Activated naive CD4-positive, alpha-beta T cell (primary cell): ENCODE measurements at regions not wholly inside any gene's neighbourhood (a gene's known extent, or its start where the extent isn't known, plus 50 kb on each side); places are given as distances from the start of the nearest gene placed in this dataset.

Experiments
- DNase-seq, 4 experiments: peaks; one replicate each; lab custom pipeline; 2025; lab: John Stamatoyannopoulos, UW

DNA sequence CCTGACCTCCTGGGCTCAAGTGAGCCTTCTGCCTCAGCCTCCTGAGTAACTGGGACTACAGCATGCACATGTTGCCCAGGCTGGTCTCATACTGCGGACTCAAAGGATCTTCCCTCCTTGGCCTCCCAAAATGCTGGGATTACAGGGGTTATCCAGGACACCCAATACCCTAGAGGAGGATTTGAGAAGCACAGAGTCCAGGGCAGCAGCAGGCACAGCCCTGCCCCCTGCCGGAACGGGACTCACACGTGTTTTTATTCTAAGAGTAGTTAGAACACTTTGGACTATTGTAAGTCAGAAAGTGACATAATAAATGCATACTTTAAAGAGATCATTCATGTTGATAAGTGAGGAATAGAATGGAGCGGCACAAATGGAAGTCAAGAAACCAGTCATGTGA, 80.2 kb downstream of the C6orf118 start:
- DNase-seq: no peak

DNA sequence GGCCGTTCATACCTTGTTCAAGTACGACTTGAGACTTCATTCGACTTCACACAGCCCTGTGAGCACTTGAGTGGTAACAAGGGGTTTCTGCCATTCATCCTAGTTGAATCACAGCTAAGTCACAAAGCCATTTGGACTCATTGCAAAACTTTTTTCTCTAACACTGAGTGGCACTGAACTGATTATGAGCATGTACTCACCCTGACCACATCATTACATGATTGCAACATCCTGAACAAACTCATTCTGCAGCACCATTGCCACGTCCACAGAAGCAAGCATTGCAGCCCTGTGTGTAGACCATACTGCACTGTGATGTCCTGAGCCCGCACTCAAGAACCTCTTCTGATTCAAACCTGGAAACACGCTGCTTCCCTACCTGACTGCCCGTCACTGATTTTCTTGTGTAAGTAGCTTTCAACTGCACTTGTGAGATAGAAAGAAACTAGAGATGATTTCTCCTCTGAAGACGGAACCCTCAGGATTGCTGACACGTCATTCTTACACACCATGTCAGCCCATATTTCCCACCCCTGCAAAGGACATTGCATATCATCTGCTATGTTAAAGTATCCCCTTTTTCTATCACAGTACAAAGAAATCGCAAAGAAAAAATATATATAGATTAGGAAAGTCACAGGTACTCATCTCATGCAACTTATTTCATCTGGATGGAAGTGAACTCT, 81.6 kb downstream of the C6orf118 start:
- no peak for DNase-seq

DNA sequence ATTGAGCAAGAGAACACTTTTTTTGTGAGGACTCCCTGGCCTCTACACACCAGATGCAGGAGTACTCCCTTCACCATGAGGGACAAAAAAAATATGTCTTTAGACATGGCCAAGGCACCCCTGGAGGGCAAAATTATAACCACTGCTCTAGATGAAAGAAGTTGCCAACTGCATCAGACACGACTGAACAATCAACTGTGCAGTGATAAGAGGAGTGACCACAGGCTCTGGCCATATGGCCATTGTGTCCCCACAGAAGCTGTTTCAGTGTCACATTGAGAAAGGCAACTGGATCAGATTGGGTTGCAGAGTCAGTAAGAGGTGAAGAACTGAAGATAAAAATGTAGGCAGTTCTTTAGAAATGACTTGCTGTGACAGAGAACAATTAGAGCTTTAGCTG, 85.7 kb downstream of the C6orf118 start:
- no peak for DNase-seq

DNA sequence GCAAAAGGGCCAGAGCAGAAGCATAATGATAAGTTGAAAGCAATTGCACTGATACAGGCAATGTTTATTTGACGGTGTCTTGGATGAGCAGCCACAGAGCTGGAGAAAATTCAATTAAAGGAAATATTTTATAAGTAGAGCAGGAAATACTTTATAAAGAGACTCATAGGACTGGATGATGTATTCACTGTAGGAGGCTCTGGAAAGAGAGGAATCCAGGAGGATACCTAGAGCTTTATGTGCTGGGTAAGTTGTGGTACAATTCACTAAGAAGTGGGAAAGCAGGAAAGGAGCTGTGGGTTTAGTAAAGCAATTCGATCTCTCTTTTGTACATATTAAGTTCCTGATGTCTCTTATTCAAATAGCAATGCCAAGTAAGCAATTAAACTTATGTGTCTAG, 86.3 kb downstream of the C6orf118 start:
- DNase-seq: no peak

DNA sequence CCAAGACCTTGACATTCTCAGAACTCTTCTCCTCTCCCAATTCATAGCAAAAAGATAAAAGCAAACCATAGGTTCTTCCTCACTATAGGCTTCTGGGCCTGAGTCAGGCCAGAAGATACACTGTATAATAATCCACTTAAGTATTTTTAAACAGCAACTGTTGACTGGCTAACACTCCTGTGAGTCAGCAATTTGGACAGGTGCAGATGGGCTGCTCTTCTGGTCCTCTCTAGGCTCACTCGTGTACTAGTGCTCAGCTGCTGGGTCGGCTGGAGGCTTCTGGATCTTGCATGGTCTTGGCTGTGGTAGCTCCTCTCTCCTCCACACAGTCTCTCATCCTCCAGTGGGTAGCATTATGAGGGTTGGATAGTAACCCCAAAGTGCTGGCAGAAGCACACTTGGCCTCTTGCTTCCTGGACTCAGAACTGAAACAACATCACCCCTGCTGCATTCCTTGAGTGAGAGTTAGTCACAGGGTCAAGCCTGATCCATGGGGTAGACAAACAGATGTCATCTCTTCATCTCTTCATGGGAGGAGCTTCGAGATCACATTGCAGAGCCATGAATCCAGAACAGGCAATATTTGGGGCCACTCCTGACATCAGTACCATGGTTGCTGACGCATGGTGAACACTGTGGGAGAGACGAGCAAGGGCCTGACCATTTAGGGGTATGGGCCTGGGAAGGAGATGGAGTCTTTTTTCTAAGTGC, 86.9 kb downstream of the C6orf118 start:
- DNase-seq: no peak

DNA sequence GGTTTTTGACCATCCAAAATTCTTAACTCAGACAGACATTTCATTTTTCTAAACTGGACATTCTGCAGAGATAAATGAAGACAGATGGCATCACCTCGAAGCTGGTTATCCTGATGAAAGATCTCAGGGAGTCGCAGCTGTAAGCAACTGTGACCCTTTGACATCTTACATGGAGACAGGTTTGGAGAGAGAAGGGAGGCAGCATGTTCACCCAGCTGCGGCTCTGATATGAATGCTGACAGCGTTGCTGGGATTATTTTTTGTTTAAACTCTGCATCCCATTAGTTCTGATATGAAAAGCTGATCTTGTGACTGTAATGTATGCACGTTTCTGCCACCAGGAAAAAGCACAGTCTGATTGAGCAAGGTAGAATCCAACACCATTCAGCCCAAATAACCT, 89.4 kb downstream of the C6orf118 start:
- no peak for DNase-seq

DNA sequence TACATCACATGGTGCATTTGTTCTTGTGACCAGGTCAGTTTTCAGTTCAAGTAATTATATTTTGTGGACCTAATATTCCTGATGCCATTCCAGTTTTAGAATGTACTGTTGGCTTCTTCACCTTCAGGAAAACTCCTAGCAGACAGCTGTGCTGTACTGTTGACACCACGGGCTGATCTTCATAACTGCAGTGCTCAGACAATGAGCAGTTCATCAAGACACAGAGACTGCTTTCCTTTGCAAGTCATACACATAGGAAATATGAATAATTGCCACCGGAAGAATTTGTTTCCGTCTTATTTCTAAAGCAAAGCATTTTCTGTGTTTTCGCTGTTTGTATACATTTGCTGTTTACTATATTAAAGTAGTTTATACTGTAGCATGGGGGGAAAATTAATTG, 89.8 kb downstream of the C6orf118 start:
- no peak for DNase-seq

DNA sequence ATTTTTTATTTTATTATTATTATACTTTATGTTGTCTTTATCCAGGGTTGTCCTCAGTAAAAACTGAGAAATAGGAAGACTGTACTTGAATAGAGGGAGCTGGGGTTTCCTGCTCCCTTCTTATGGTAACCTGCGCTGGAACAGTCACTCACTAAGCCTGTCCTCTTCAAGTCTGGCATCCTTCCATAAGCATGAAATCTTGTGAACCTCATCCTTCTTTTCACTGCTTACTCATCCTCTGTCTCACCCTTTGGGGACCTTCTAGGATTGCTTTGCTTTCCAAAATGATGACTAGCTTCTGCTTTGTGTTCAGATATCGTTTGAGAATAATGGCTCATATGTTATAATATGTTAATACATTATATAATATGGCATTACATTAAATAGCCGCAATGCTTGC, 90.6 kb downstream of the C6orf118 start:
- DNase-seq: no peak

DNA sequence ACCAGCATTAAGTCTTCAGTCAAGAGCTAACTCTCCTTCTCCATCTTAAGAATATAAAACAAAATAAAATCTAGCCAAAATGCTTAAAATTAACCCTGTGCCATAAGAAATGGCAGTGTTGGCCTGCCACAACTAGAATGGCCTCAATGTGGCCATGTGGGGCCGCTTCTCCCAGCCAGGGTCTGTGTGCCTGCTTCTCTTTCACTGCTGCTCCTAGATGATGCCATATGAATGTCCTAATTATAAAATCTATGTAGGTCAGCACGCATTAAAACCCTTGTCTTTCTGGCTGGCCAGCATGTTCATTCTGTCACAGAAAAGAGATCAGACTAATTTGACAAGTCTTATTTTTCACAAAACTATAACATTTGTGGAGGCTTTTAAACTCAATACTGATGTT, 102.6 kb downstream of the C6orf118 start:
- DNase-seq: no peak

DNA sequence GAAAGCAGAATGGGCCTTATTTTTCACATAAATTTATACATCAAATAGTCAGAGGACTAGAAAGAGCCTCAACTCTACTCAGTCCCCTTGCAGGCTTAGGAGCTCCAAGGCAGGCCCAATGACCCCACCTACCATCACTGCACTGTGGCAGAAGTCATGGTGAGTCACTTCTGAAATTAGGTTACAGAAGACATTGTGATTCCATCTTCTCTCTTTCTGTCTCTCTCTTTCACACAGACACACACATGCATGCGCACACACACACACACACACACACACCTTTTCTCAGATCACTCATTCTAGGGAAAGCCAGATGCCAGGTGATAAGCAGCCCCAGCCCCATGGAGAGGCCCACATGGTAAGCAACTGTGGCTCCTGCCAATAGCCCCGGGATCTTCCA, 103.8 kb downstream of the C6orf118 start:
- no peak for DNase-seq

DNA sequence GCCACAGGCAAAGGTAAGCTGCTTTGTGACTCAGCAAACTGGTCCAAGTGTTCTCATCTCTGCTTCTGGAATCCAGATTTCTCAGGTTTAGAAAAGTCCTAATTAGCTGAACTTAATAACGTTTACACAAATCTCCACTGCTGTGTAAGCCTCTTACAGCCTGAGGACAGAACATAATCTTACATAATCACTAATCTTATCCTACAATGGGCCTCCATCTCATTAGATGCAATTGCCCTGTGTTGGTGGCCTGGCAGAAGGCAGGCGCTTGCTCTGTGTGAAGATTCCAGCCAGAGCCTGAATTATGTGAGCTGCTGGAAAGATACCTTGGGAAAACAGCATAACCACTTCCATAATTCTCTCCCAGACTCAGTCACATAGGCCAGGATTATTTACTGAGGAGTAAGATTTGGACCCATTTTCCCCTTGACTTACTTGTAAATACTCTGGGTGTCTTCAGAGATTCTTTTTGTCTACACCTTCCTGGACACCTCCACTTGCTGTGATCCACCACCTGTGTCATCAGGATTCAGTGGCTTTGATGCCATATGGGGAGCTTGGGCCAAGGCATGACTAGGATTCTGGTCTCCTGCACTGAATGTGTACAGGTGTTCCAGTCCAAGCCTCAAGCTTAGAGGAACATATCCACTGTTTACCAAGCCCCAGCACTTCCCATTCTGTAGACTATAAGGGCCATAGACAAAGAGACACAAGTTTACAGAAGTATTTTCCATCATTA, 104.4 kb downstream of the C6orf118 start:
- no peak for DNase-seq

DNA sequence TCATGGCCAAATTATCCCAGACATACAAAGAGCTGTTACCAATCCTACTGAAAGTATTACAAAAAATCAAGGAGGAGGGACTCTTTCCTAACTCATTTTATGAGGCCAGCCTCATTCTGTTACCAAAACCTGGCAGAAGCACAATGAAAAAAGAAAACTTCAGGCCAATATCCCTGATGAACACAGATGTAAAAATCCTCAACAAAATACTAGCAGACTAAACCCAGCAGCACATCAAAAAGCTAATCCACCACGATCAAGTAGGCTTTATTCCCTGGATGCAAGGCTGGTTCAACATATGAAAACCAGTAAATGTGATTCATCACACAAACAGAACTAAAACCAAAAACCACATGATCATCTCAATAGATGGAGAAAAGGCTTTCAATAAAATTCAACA, 109.2 kb downstream of the C6orf118 start:
- no peak for DNase-seq

DNA sequence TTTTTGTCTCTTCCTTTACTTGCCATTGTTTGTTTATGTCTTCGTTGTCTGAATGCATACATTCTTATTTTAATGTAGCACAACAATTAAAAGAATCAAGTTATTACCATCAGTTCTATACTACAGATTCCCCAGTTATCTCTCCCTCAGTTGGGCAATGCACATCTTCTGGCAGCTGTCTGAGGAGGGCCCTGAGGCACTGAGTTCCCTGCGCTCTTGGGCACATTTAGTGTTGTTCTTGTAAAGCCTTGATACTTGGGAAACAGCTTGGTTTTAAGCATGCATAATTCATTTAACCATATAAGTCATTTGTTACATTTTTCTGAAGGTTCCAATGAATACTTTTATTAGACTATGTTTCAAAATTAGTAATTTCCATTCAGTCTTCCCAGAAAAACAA, 117.9 kb downstream of the C6orf118 start:
- DNase-seq: no peak

DNA sequence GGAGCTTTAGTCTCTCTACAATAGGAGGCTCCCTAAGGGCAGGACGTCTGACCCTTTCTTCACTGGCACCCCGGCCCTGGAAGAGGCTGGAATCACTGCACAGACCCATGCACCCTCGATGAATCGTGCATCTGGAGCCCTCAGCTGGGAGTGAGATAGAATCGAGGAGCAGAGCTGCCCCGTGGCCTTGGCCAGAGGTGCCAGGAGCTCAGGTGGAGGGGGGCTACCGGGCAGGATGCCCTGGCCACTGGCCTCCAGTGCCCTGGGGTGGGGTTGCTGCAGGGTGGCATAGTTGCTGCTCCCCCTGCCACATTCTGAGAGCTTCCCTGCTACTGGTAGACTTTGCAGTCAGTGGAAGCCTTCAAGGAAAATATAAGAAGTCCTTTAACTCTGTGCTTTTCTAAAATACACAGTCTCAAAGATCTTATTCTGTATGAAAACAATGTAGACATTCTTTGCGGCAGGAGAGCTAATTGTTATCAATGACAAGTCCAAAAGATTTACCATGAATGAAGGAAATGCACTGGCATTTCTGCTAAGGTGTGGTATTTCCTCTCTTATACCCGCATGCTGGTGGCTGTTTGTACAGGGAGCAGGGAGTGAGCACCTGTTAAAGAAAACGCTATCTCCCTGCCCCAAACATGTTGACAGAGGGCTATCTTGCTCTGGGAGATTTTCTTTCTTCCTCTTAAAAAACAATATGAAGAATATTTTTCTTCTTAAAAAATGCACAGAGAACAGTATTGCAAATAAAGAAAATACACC, 122.8 kb downstream of the C6orf118 start:
- no peak for DNase-seq

DNA sequence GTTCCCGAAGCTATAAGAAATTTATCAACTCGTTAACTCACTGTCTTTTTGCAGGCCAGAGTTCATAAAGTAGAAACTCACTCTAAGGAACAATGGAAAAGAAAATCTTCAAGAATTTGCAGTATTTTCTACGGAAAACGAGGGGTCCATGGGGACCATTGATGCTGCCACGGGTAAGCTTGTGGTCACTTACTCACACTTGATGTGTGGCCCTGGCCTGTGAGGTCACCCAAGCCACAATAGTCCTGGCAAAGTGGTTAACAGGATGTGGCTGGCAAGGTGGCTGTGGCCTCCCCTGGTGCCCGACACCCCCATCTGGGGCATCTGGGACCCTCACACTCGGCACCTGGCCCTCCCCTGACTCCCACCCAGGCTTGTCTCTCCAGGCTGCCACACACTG, 123.4 kb downstream of the C6orf118 start:
- no peak for DNase-seq

DNA sequence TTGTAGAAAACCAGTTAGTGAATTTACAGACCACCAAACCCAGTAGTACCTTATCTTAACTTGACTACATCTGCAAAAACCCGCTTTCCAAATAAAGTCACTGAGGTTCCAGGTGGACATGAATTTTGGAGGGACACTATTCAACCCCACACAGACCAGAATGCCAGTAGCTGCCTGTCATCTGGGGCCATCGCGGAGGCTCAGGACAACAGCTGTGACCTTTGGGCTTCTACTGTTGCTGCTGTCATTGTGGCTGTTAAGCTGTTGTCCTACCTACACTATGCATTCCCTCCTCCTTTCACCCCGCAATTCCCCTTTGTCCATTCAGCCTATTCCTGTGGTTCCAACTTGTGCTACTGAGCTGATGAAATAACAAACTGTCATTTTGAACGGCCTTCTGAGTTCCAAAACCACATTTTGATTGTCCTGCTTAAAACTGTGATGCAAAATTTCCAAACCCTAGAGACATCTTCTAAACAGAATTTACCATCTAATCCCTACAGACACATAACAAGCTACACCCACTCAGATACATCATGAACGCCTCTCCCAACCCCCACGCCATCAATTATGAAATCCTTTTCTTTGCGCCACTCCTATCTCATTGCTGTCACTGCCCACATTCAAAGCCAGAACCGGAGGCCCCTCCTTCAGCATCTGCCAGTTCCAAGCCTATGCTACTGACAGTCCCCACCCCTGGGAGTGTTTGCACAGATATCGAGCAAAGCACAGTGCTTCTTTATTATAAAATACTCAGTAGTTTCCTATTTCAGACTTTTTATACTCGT, 125.0 kb downstream of the C6orf118 start:
- no peak for DNase-seq

DNA sequence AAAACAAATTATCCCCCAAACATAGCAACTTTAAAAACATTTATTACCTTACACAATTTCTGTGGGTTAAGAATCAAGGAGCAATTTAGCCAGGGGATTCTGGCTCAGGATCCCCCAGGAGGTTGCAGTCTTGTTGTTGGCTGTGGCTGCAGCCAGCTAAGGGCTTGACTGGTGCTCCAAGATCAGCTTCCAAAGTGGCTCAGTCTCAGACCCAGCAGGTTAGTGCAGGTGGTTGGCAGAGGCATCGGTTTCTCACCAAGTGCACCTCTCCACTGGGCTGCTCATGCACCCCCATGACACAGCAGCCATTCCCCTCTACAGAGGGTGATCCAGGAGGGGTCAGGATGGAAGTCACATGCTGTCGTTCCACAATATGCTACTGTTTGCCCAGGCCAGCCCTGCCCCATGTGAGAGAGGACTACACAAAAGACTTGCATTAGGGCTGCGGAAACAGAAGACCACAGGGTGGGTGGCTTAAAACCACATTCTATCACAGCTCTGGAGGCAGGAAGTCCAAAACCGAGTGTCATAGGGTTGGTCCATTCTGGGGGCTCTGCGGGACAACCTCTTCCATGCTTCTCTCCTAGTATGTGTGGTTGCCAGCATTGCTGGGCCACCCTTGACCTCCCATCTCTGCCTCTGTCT, 125.8 kb downstream of the C6orf118 start:
- DNase-seq: no peak

DNA sequence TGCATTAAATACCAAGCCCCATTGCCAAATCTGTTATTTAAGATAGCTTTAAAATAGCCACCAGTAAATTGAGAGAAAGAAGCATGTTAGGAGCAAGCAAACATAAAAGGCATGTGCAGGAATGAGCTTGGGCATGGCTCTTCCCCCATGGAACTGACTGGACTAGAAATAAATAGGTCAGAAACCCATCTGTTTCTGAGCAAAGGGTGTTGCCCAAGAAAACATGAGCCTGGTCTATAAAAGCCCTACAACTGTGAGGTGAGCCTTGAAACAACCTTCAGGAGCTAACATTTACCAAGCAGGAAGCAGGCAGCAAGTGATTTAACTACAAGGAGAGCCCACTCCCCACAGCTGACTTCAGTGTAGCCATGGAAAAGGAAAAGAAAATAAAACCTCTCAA, 126.3 kb downstream of the C6orf118 start:
- no peak for DNase-seq

DNA sequence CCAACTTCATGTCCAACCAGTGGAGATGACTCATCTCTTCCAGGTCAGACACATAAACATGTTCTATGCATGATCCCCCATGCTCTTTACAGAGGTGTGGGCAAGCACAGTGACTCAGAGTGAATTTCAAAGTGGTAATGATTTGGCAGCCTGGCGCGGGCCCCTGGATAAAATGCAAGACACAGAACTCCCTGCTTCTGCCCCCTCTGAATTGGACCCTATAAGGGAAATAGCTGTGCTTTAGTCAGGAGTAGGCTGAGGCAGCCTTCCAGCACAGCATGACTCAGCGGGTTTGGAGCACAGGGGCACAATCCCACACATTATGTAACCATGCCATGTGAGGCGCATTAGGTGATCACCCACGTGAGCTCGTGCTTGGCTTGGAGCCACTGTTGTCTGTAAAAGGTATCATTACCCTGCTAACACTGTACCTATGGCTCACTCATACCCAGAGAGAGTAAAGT, 127.4 kb downstream of the C6orf118 start:
- no peak for DNase-seq

DNA sequence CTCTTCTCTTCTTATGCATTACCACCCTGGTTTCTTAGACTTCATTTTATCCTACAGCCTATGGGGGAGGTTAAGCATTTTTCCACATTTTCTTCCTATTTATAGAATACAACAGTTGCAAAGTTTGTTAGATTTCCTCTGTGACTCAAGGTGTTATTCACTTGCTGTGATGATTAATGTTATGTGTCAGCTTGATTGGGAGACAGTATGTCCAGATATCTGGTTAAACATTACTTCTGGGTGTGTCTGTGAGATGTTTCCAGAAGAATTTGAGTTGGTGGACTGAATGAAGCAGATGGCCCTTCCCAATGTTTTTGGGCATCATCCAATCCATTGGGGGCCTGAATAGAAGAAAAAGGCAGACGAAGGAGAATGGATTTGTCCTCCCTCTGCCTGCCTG, 131.3 kb downstream of the C6orf118 start:
- no peak for DNase-seq

DNA sequence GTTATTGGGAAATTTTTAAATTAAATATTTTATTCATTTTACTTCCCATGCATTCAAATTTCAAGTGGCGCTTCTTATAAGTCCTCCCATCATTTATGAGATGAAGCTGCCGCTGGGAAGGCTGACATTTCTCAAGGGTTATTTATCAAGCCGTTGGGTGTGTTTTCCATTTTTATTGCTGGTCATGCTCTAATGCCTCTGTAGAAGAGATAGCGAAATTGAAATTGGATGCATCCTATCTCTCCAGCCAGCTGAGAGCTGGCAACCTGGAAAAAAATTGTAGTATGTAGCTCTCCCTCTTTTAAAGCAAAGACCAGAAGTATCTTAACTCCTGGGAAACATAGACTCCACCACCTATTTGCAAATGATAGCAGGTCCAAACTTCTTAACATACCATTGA, 135.9 kb downstream of the C6orf118 start:
- no peak for DNase-seq
